ENCODE measurements at regions not wholly inside any gene's neighbourhood (a gene's known extent, or its start where the extent isn't known, plus 50 kb on each side); places are given as distances from the start of the nearest gene placed in this dataset.

- Histone ChIP-seq H3K9ac (ENCODE audit: low read depth, low read length) (no peak overlapping the region), H3K27ac (ENCODE audit: low read length) (no peak overlapping the region), H3K36me3 (ENCODE audit: insufficient read depth, low read length) (no peaks in the 10 kb centered on the region), H3K4me3 (ENCODE audit: low read depth in 1 of 2, low read length in 2 of 2) (no peak overlapping the region), H3K27me3 (ENCODE audit: insufficient read depth, low read length, poor library complexity) (peaks cover 6% of the 10 kb centered on the region), H4K20me1 (ENCODE audit: insufficient read depth, low read length) (no peaks in the 10 kb centered on the region), H3K9me3 (ENCODE audit: insufficient read depth, low read length, severe bottlenecking) (peaks cover 4% of the 10 kb centered on the region), H3K79me2 (ENCODE audit: insufficient read depth, low read length) (no peaks in the 10 kb centered on the region), H3K4me1 (ENCODE audit: insufficient read depth, low read length) (no peaks in the 10 kb centered on the region), H3K4me2 (ENCODE audit: insufficient read depth, low read length) (no peak overlapping the region), H2AFZ (ENCODE audit: low read depth, low read length) (no peak overlapping the region)
- ATAC-seq (ENCODE audit: insufficient read depth, low read depth) (no peak), DNase-seq (no peak)
- TF ChIP-seq EZH2 (IDR thresholded peaks at IDR 0.05; ENCODE audit: borderline replicate concordance, low read depth, low read length, severe bottlenecking) (no peak), CTCF (IDR thresholded peaks at IDR 0.05; ENCODE audit: borderline replicate concordance, extremely low read depth, low read length, poor library complexity, severe bottlenecking) (no peak)
Observed at GRCh38 chr5:57960569-57960968, 478.0 kb upstream of the ACTBL2 start.

GRCh38 chr5:57956636-57957035 lies 474.0 kb upstream of the ACTBL2 start:
- no peaks in the 10 kb centered on the region for H3K36me3 ChIP-seq (ENCODE audit: insufficient read depth, low read length)
- H2AFZ ChIP-seq (ENCODE audit: low read depth, low read length), result no peak overlapping the region
- H3K4me2 ChIP-seq (ENCODE audit: insufficient read depth, low read length), result no peak overlapping the region
- DNase-seq (no peak), ATAC-seq (ENCODE audit: insufficient read depth, low read depth) (no peak)
- no peak overlapping the region for H3K9ac ChIP-seq (ENCODE audit: low read depth, low read length)
- peaks cover 6% of the 10 kb centered on the region for H3K27me3 ChIP-seq (ENCODE audit: insufficient read depth, low read length, poor library complexity)
- no peak overlapping the region for H3K27ac ChIP-seq (ENCODE audit: low read length)
- H3K9me3 ChIP-seq (ENCODE audit: insufficient read depth, low read length, severe bottlenecking), result no peaks in the 10 kb centered on the region
- H3K4me1 ChIP-seq (ENCODE audit: insufficient read depth, low read length), result no peaks in the 10 kb centered on the region
- H3K4me3 ChIP-seq (ENCODE audit: low read depth in 1 of 2, low read length in 2 of 2), result no peak overlapping the region
- H4K20me1 ChIP-seq (ENCODE audit: insufficient read depth, low read length), result no peaks in the 10 kb centered on the region
- H3K79me2 ChIP-seq (ENCODE audit: insufficient read depth, low read length), result no peaks in the 10 kb centered on the region
- TF ChIP-seq CTCF (IDR thresholded peaks at IDR 0.05; ENCODE audit: borderline replicate concordance, extremely low read depth, low read length, poor library complexity, severe bottlenecking) (no peak), EZH2 (IDR thresholded peaks at IDR 0.05; ENCODE audit: borderline replicate concordance, low read depth, low read length, severe bottlenecking) (no peak)

GRCh38 chr5:57955511-57955910 lies 472.9 kb upstream of the ACTBL2 start:
- no peak overlapping the region for H3K4me3 ChIP-seq (ENCODE audit: low read depth in 1 of 2, low read length in 2 of 2)
- no peaks in the 10 kb centered on the region for H3K36me3 ChIP-seq (ENCODE audit: insufficient read depth, low read length)
- TF ChIP-seq CTCF (IDR thresholded peaks at IDR 0.05; ENCODE audit: borderline replicate concordance, extremely low read depth, low read length, poor library complexity, severe bottlenecking) (no peak), EZH2 (IDR thresholded peaks at IDR 0.05; ENCODE audit: borderline replicate concordance, low read depth, low read length, severe bottlenecking) (no peak)

GRCh38 chr5:57953792-57954191 lies 471.2 kb upstream of the ACTBL2 start:
- Histone ChIP-seq H3K79me2 (ENCODE audit: insufficient read depth, low read length) (no peaks in the 10 kb centered on the region), H3K4me1 (ENCODE audit: insufficient read depth, low read length) (no peaks in the 10 kb centered on the region), H3K9ac (ENCODE audit: low read depth, low read length) (no peak overlapping the region), H3K36me3 (ENCODE audit: insufficient read depth, low read length) (no peaks in the 10 kb centered on the region), H4K20me1 (ENCODE audit: insufficient read depth, low read length) (no peaks in the 10 kb centered on the region), H3K9me3 (ENCODE audit: insufficient read depth, low read length, severe bottlenecking) (no peaks in the 10 kb centered on the region), H3K4me3 (ENCODE audit: low read depth in 1 of 2, low read length in 2 of 2) (no peak overlapping the region), H3K27me3 (ENCODE audit: insufficient read depth, low read length, poor library complexity) (peaks cover 6% of the 10 kb centered on the region), H3K4me2 (ENCODE audit: insufficient read depth, low read length) (no peak overlapping the region), H3K27ac (ENCODE audit: low read length) (no peak overlapping the region), H2AFZ (ENCODE audit: low read depth, low read length) (no peak overlapping the region)
- TF ChIP-seq EZH2 (IDR thresholded peaks at IDR 0.05; ENCODE audit: borderline replicate concordance, low read depth, low read length, severe bottlenecking) (no peak), CTCF (IDR thresholded peaks at IDR 0.05; ENCODE audit: borderline replicate concordance, extremely low read depth, low read length, poor library complexity, severe bottlenecking) (no peak)
- DNase-seq (no peak), ATAC-seq (ENCODE audit: insufficient read depth, low read depth) (no peak)

More at GRCh38 chr5:57955511-57955910, 472.9 kb upstream of the ACTBL2 start:
- H3K9ac ChIP-seq (ENCODE audit: low read depth, low read length), result no peak overlapping the region
- ATAC-seq (ENCODE audit: insufficient read depth, low read depth), result no peak
- H3K4me2 ChIP-seq (ENCODE audit: insufficient read depth, low read length), result no peak overlapping the region
- H3K4me1 ChIP-seq (ENCODE audit: insufficient read depth, low read length), result no peaks in the 10 kb centered on the region
- H3K9me3 ChIP-seq (ENCODE audit: insufficient read depth, low read length, severe bottlenecking), result no peaks in the 10 kb centered on the region
- no peak for DNase-seq
- H2AFZ ChIP-seq (ENCODE audit: low read depth, low read length), result no peak overlapping the region
- peaks cover 6% of the 10 kb centered on the region for H3K27me3 ChIP-seq (ENCODE audit: insufficient read depth, low read length, poor library complexity)
- no peak overlapping the region for H3K27ac ChIP-seq (ENCODE audit: low read length)
- no peaks in the 10 kb centered on the region for H4K20me1 ChIP-seq (ENCODE audit: insufficient read depth, low read length)
- H3K79me2 ChIP-seq (ENCODE audit: insufficient read depth, low read length), result no peaks in the 10 kb centered on the region
